GM23338 (cell line): ENCODE measurements at regions not wholly inside any gene's neighbourhood (a gene's known extent, or its start where the extent isn't known, plus 50 kb on each side); places are given as distances from the start of the nearest gene placed in this dataset.

Experiments
- CREB1 ChIP-seq: fragments of 250-450 bp; sonication (Bioruptor Pico); IDR thresholded peaks from 2 replicates; pipeline ENCODE4 v1.5.0; 2020; ENCODE audit warnings: low read depth, mild to moderate bottlenecking, moderate library complexity
- EZH2 ChIP-seq: fragments of 200-600 bp; sonication (generic); IDR thresholded peaks from one replicate; pipeline ENCODE4 v1.8.0; 2017; ENCODE audit warnings: antibody characterized with exemption, mild to moderate bottlenecking, low read depth; ENCODE audit not compliant: unreplicated experiment
- EZH2phosphoT487 ChIP-seq: fragments of 200-600 bp; sonication (generic); IDR thresholded peaks from one replicate; pipeline ENCODE4 v1.8.1; 2018; ENCODE audit warnings: antibody characterized with exemption; ENCODE audit not compliant: unreplicated experiment
- JUNB ChIP-seq: IDR thresholded peaks from one replicate; pipeline ENCODE4 v1.6.1; 2016; ENCODE audit warnings: antibody characterized with exemption; ENCODE audit not compliant: unreplicated experiment
- POLR2AphosphoS5 ChIP-seq: IDR thresholded peaks from 2 replicates; pipeline ENCODE4 v1.6.1; 2016; ENCODE audit warnings: antibody characterized with exemption, low read depth
- ZNF331 ChIP-seq: fragments of 250-450 bp; sonication (Bioruptor Pico); IDR thresholded peaks from 2 replicates; pipeline ENCODE4 v1.5.0; 2020; ENCODE audit warnings: low read depth, mild to moderate bottlenecking, moderate library complexity
- TF ChIP-seq, protein P1 (sequence below), 2 experiments: fragments of 200-600 bp in 1 of 2; sonication (generic) in 1 of 2; conservative IDR thresholded peaks; 2 replicates each; pipeline versions ENCODE4 v1.5.1 to v1.6.1; 2016 to 2017; ENCODE audit warnings: antibody characterized with exemption in 2 of 2, low read depth in 2 of 2, mild to moderate bottlenecking in 2 of 2, moderate library complexity in 1 of 2
- TF ChIP-seq, protein P2 (sequence below): IDR thresholded peaks from one replicate; pipeline ENCODE4 v1.6.1; 2018; ENCODE audit warnings: antibody characterized with exemption; ENCODE audit not compliant: unreplicated experiment
- TF ChIP-seq, protein P3 (sequence below): fragments of 250-450 bp; sonication (Bioruptor Pico); IDR thresholded peaks from 2 replicates; pipeline ENCODE4 v1.5.0; 2020; ENCODE audit warnings: mild to moderate bottlenecking, moderate library complexity

DNA sequence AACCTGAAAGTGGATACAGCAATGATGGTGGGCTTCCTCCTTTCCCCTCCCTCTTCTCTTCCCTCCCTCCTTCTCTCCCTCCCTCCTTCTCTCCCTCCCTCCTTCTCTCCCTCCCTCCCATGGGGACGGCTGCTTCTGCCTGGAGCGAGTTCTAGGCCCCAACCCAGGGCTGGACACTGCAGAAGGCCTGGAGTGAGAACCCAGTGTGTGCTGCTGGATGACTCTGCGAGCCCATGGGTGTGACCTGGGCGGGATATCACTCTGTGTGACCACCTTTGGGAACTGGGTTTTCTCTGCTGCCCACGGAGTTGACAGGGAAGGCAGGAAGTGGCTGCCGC is 242.6 kb upstream of the GSE1 start:
- TF ChIP-seq, protein P1, sequence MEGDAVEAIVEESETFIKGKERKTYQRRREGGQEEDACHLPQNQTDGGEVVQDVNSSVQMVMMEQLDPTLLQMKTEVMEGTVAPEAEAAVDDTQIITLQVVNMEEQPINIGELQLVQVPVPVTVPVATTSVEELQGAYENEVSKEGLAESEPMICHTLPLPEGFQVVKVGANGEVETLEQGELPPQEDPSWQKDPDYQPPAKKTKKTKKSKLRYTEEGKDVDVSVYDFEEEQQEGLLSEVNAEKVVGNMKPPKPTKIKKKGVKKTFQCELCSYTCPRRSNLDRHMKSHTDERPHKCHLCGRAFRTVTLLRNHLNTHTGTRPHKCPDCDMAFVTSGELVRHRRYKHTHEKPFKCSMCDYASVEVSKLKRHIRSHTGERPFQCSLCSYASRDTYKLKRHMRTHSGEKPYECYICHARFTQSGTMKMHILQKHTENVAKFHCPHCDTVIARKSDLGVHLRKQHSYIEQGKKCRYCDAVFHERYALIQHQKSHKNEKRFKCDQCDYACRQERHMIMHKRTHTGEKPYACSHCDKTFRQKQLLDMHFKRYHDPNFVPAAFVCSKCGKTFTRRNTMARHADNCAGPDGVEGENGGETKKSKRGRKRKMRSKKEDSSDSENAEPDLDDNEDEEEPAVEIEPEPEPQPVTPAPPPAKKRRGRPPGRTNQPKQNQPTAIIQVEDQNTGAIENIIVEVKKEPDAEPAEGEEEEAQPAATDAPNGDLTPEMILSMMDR (conservative IDR thresholded peaks at IDR 0.05; ENCODE audit: low read depth in 2 of 2): no peak
- no peak for TF ChIP-seq POLR2AphosphoS5
- TF ChIP-seq EZH2phosphoT487: no peak
- TF ChIP-seq CREB1 (CRISPR knock-in tag): no peak
- no peak for TF ChIP-seq ZNF331 (CRISPR knock-in tag)
- TF ChIP-seq EZH2: no peak
- TF ChIP-seq, protein P2, sequence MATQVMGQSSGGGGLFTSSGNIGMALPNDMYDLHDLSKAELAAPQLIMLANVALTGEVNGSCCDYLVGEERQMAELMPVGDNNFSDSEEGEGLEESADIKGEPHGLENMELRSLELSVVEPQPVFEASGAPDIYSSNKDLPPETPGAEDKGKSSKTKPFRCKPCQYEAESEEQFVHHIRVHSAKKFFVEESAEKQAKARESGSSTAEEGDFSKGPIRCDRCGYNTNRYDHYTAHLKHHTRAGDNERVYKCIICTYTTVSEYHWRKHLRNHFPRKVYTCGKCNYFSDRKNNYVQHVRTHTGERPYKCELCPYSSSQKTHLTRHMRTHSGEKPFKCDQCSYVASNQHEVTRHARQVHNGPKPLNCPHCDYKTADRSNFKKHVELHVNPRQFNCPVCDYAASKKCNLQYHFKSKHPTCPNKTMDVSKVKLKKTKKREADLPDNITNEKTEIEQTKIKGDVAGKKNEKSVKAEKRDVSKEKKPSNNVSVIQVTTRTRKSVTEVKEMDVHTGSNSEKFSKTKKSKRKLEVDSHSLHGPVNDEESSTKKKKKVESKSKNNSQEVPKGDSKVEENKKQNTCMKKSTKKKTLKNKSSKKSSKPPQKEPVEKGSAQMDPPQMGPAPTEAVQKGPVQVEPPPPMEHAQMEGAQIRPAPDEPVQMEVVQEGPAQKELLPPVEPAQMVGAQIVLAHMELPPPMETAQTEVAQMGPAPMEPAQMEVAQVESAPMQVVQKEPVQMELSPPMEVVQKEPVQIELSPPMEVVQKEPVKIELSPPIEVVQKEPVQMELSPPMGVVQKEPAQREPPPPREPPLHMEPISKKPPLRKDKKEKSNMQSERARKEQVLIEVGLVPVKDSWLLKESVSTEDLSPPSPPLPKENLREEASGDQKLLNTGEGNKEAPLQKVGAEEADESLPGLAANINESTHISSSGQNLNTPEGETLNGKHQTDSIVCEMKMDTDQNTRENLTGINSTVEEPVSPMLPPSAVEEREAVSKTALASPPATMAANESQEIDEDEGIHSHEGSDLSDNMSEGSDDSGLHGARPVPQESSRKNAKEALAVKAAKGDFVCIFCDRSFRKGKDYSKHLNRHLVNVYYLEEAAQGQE: no peak
- TF ChIP-seq JUNB: no peak
- TF ChIP-seq, protein P3, sequence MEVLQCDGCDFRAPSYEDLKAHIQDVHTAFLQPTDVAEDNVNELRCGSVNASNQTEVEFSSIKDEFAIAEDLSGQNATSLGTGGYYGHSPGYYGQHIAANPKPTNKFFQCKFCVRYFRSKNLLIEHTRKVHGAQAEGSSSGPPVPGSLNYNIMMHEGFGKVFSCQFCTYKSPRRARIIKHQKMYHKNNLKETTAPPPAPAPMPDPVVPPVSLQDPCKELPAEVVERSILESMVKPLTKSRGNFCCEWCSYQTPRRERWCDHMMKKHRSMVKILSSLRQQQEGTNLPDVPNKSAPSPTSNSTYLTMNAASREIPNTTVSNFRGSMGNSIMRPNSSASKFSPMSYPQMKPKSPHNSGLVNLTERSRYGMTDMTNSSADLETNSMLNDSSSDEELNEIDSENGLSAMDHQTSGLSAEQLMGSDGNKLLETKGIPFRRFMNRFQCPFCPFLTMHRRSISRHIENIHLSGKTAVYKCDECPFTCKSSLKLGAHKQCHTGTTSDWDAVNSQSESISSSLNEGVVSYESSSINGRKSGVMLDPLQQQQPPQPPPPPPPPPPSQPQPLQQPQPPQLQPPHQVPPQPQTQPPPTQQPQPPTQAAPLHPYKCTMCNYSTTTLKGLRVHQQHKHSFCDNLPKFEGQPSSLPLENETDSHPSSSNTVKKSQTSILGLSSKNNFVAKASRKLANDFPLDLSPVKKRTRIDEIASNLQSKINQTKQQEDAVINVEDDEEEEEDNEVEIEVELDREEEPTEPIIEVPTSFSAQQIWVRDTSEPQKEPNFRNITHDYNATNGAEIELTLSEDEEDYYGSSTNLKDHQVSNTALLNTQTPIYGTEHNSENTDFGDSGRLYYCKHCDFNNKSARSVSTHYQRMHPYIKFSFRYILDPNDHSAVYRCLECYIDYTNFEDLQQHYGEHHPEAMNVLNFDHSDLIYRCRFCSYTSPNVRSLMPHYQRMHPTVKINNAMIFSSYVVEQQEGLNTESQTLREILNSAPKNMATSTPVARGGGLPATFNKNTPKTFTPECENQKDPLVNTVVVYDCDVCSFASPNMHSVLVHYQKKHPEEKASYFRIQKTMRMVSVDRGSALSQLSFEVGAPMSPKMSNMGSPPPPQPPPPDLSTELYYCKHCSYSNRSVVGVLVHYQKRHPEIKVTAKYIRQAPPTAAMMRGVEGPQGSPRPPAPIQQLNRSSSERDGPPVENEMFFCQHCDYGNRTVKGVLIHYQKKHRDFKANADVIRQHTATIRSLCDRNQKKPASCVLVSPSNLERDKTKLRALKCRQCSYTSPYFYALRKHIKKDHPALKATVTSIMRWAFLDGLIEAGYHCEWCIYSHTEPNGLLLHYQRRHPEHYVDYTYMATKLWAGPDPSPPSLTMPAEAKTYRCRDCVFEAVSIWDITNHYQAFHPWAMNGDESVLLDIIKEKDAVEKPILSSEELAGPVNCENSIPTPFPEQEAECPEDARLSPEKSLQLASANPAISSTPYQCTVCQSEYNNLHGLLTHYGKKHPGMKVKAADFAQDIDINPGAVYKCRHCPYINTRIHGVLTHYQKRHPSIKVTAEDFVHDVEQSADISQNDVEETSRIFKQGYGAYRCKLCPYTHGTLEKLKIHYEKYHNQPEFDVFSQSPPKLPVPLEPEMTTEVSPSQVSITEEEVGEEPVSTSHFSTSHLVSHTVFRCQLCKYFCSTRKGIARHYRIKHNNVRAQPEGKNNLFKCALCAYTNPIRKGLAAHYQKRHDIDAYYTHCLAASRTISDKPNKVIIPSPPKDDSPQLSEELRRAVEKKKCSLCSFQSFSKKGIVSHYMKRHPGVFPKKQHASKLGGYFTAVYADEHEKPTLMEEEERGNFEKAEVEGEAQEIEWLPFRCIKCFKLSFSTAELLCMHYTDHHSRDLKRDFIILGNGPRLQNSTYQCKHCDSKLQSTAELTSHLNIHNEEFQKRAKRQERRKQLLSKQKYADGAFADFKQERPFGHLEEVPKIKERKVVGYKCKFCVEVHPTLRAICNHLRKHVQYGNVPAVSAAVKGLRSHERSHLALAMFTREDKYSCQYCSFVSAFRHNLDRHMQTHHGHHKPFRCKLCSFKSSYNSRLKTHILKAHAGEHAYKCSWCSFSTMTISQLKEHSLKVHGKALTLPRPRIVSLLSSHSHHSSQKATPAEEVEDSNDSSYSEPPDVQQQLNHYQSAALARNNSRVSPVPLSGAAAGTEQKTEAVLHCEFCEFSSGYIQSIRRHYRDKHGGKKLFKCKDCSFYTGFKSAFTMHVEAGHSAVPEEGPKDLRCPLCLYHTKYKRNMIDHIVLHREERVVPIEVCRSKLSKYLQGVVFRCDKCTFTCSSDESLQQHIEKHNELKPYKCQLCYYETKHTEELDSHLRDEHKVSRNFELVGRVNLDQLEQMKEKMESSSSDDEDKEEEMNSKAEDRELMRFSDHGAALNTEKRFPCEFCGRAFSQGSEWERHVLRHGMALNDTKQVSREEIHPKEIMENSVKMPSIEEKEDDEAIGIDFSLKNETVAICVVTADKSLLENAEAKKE: no peak
